ENCODE measurements at regions not wholly inside any gene's neighbourhood (a gene's known extent, or its start where the extent isn't known, plus 50 kb on each side); places are given as distances from the start of the nearest gene placed in this dataset.

DNA sequence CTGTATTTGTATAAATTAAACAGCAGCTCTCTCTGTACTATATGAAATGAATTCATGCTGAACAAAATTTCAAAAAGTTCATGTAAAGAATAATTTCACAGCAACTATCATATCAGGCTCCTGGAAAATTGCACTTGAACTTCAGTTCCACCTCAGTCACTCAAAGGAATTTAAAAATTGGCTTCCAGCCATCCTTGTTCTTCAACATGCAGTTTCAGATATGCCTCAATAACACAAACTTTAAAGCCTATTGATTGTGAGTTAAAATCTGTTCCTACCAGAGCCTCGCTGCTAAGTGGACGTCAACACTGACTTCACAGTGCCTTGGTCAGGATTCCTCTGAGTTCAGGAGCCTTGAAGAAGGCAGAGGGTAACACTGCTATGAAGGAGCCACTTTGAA lies 418.7 kb upstream of the WWC1 start:
- DNase-seq, result no peak
- H3K27me3 ChIP-seq (ENCODE audit: control insufficient read depth, insufficient read depth, low read length), result no peaks in the 10 kb centered on the region
- H3K4me3 ChIP-seq (ENCODE audit: insufficient read depth, low read depth, low read length), result no peak overlapping the region
- H3K36me3 ChIP-seq (replicated peaks; ENCODE audit: control insufficient read depth, insufficient read depth, low read length), result no peaks in the 10 kb centered on the region

- no peaks in the 10 kb centered on the region for H3K36me3 ChIP-seq (replicated peaks; ENCODE audit: control insufficient read depth, insufficient read depth, low read length)
- H3K4me3 ChIP-seq (ENCODE audit: insufficient read depth, low read depth, low read length), result no peak overlapping the region
- no peak for DNase-seq
- no peaks in the 10 kb centered on the region for H3K27me3 ChIP-seq (ENCODE audit: control insufficient read depth, insufficient read depth, low read length)
These were observed 414.2 kb upstream of the WWC1 start for GRCh38 chr5:167877114-167877722.

GRCh38 chr5:167877924-167878323 lies 413.5 kb upstream of the WWC1 start:
- Histone ChIP-seq H3K36me3 (replicated peaks; ENCODE audit: control insufficient read depth, insufficient read depth, low read length) (no peaks in the 10 kb centered on the region), H3K27me3 (ENCODE audit: control insufficient read depth, insufficient read depth, low read length) (no peaks in the 10 kb centered on the region)
- no peak for DNase-seq

DNA sequence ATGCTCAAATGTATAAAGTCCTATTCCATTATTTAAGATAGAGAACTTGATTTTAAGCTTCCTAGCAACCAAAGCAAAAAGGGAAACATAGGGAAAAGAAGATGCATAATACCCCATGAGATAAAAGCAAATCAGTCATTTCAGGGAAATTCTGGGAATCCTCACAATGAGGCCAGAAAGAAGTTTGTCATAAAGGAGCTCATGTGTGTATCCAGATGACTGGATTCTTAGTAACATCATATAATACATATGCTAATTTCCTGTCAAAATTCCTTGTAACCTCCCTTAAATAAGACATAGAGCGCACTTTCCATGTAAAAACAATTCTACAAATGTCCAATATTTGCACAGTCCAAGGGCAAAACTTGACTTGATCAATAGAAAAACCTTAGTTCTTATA lies 411.0 kb upstream of the WWC1 start:
- no peak overlapping the region for H3K4me3 ChIP-seq (ENCODE audit: insufficient read depth, low read depth, low read length)
- H3K27me3 ChIP-seq (ENCODE audit: control insufficient read depth, insufficient read depth, low read length), result no peaks in the 10 kb centered on the region
- no peaks in the 10 kb centered on the region for H3K36me3 ChIP-seq (replicated peaks; ENCODE audit: control insufficient read depth, insufficient read depth, low read length)
- DNase-seq, result no peak

More at GRCh38 chr5:167877924-167878323, 413.5 kb upstream of the WWC1 start:
- H3K4me3 ChIP-seq (ENCODE audit: insufficient read depth, low read depth, low read length), result no peak overlapping the region

DNA sequence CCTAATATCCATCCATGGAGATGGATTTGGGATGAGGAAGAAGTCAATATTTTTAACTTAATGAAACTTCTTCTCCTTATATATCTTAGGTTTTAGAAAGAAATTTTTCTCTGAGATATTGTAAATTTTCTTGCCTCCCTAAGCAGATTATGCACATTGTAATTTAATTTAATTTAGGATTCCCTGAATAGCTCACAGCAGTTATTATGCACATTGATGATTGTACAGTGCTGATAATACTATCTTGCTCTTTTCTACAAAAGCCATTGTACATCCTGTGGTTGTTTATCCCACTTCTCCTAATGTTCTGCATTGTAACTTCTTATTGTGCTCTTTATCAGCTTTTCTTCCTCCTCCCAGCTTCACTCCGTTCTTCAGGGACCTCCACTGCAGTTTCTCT lies 410.4 kb upstream of the WWC1 start:
- DNase-seq, result no peak
- H3K27me3 ChIP-seq (ENCODE audit: control insufficient read depth, insufficient read depth, low read length), result no peaks in the 10 kb centered on the region
- H3K36me3 ChIP-seq (replicated peaks; ENCODE audit: control insufficient read depth, insufficient read depth, low read length), result no peaks in the 10 kb centered on the region
- no peak overlapping the region for H3K4me3 ChIP-seq (ENCODE audit: insufficient read depth, low read depth, low read length)

DNA sequence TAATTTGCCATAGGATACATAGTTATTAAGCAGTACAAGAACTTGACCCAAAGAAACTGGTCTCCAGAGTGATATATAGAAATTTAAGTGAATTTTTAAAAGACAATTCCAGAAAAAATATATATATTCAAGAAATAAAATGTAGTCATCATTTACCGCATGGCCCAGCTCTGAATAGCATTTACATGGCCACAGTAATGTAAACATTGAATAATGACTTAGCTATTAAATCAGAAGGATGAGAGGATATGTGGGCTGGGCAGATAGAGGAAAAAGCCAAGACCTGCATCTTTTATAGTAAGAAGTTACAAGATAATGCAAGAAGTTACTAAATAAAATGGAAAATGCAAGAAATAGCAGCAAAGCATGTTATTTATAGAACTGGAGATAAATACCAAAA lies 405.2 kb upstream of the WWC1 start:
- no peaks in the 10 kb centered on the region for H3K36me3 ChIP-seq (replicated peaks; ENCODE audit: control insufficient read depth, insufficient read depth, low read length)
- DNase-seq, result no peak
- H3K27me3 ChIP-seq (ENCODE audit: control insufficient read depth, insufficient read depth, low read length), result no peaks in the 10 kb centered on the region
- no peak overlapping the region for H3K4me3 ChIP-seq (ENCODE audit: insufficient read depth, low read depth, low read length)

DNA sequence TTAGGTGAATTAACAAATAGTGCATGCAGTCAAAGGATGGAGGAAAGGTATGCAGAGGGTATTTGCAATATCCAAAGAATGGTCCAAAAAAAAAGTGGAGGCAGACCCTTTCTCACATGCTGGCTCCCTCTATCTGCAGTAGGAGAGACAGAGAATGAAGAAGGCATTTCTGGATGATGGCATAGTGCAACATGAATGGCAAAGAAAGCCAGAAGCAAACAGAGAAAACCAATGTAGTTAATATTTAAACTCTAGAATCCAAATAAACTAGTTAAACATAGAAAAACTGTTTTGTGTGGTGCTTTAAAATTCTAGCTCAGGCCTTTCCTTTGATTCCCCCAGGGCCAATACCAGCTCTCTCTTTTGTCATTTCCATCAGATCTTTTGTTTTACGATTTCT lies 403.1 kb upstream of the WWC1 start:
- no peak for DNase-seq
- H3K4me3 ChIP-seq (ENCODE audit: insufficient read depth, low read depth, low read length), result no peak overlapping the region
- no peaks in the 10 kb centered on the region for H3K36me3 ChIP-seq (replicated peaks; ENCODE audit: control insufficient read depth, insufficient read depth, low read length)
- H3K27me3 ChIP-seq (ENCODE audit: control insufficient read depth, insufficient read depth, low read length), result no peaks in the 10 kb centered on the region

GRCh38 chr5:167889276-167889675 lies 402.2 kb upstream of the WWC1 start:
- Histone ChIP-seq H3K27me3 (ENCODE audit: control insufficient read depth, insufficient read depth, low read length) (no peaks in the 10 kb centered on the region), H3K36me3 (replicated peaks; ENCODE audit: control insufficient read depth, insufficient read depth, low read length) (no peaks in the 10 kb centered on the region), H3K4me3 (ENCODE audit: insufficient read depth, low read depth, low read length) (no peak overlapping the region)
- DNase-seq, result peak; percentile 12

- H3K4me3 ChIP-seq (ENCODE audit: insufficient read depth, low read depth, low read length), result no peak overlapping the region
These were observed 398.9 kb upstream of the WWC1 start for GRCh38 chr5:167892352-167893115.

DNA sequence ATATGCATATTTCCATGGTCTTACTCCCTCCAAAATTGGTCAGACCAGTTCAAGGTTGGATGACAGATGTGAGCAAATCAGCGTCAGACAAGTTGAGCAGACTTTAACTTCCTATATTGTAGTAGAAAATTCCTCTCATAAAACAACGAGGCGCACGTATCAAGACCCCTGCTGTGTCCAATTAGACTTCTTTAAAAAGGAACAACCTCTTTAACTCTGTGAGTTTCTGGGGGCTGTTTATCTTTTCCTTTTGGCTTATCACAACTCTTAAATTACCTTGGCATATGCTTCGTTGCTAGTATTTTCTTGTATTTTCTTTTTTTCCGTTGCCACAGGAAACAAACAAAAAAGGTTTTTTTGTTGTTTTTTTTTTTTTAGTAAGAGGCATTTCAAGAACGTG lies 398.2 kb upstream of the WWC1 start:
- H3K4me3 ChIP-seq (ENCODE audit: insufficient read depth, low read depth, low read length), result no peak overlapping the region
- no peaks in the 10 kb centered on the region for H3K27me3 ChIP-seq (ENCODE audit: control insufficient read depth, insufficient read depth, low read length)
- no peaks in the 10 kb centered on the region for H3K36me3 ChIP-seq (replicated peaks; ENCODE audit: control insufficient read depth, insufficient read depth, low read length)
- no peak for DNase-seq

More at GRCh38 chr5:167892352-167893115, 398.9 kb upstream of the WWC1 start:
- no peaks in the 10 kb centered on the region for H3K36me3 ChIP-seq (replicated peaks; ENCODE audit: control insufficient read depth, insufficient read depth, low read length)
- no peaks in the 10 kb centered on the region for H3K27me3 ChIP-seq (ENCODE audit: control insufficient read depth, insufficient read depth, low read length)
- DNase-seq, result no peak

GRCh38 chr5:167894631-167895472 lies 396.6 kb upstream of the WWC1 start:
- no peak overlapping the region for H3K4me3 ChIP-seq (ENCODE audit: insufficient read depth, low read depth, low read length)
- no peaks in the 10 kb centered on the region for H3K27me3 ChIP-seq (ENCODE audit: control insufficient read depth, insufficient read depth, low read length)
- H3K36me3 ChIP-seq (replicated peaks; ENCODE audit: control insufficient read depth, insufficient read depth, low read length), result no peaks in the 10 kb centered on the region
- DNase-seq, result no peak

DNA sequence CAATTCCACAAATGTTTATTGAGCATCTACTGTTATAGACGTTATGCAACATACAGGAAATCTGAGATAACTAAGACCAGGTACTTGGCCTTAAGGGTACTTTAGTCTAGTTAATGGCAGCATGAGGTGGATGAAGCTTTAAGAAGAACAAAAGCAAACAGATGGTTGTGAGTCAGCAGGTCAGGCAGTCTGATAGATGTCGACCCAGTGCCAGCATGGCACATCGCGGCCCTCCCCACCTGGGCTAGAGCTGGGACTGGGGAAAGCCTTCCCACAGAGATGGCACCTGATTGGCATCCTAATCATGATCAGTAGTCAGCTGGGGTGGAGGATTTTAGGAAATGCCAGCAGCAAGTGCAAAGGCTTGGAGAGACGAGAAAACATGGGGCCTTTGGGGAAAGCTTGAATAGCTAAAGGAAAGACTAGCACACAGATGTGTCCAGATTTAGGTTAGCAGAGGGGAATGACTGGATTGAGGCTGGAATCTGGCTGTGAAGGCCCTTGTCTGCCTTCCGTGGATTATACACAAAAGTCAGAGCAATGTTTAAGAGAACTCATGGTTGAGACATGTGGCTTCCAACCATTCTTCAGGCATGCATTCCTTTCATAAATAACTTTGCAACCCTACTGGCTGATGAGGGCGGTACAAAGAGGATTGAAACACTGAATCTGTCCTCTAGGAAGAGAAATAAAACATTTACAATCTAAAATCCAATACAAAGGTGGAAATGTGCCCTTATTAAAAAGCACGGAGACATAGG lies 395.4 kb upstream of the WWC1 start:
- DNase-seq, result no peak
- no peaks in the 10 kb centered on the region for H3K27me3 ChIP-seq (ENCODE audit: control insufficient read depth, insufficient read depth, low read length)

DNA sequence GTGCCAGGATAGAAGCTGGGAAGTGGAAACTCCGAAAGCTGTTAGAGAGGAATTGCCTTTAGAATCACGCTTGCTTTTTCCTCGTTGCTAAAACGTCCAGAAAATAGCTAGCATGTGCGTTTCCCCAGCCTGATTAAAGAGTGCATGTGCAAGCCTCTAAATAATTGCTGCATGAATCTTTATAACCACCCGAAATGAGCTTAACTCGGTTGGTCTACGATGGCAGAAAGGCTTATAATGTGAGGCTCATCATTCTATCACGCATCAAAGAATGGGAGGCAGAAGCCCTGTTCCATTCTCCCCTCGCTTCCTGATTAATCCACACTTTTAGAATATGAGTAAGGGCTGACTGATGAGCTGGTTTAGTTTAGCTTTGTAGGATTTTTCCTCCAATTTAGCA lies 394.6 kb upstream of the WWC1 start:
- Histone ChIP-seq H3K36me3 (replicated peaks; ENCODE audit: control insufficient read depth, insufficient read depth, low read length) (no peaks in the 10 kb centered on the region), H3K4me3 (ENCODE audit: insufficient read depth, low read depth, low read length) (no peak overlapping the region), H3K27me3 (ENCODE audit: control insufficient read depth, insufficient read depth, low read length) (no peaks in the 10 kb centered on the region)
- no peak for DNase-seq

More for the DNA sequence above, 395.4 kb upstream of the WWC1 start:
- Histone ChIP-seq H3K36me3 (replicated peaks; ENCODE audit: control insufficient read depth, insufficient read depth, low read length) (no peaks in the 10 kb centered on the region), H3K4me3 (ENCODE audit: insufficient read depth, low read depth, low read length) (no peak overlapping the region)

GRCh38 chr5:167897371-167897770 lies 394.1 kb upstream of the WWC1 start:
- Histone ChIP-seq H3K4me3 (ENCODE audit: insufficient read depth, low read depth, low read length) (no peak overlapping the region), H3K27me3 (ENCODE audit: control insufficient read depth, insufficient read depth, low read length) (no peaks in the 10 kb centered on the region), H3K36me3 (replicated peaks; ENCODE audit: control insufficient read depth, insufficient read depth, low read length) (no peaks in the 10 kb centered on the region)
- DNase-seq, result no peak
